ENCODE measurements at regions not wholly inside any gene's neighbourhood (a gene's known extent, or its start where the extent isn't known, plus 50 kb on each side); places are given as distances from the start of the nearest gene placed in this dataset.

GRCh38 chr13:99765869-99766268, 205.7 kb downstream of the ZIC5 start:
- Mint-ChIP-seq H3K36me3 (no peaks in the 10 kb centered on the region), H3K27ac (no peak overlapping the region), H3K4me1 (no peaks in the 10 kb centered on the region), H3K27me3 (ENCODE audit: low read depth in 3 of 3) (peaks cover 0 to 2% (median 1%) of the 10 kb centered on the region in 3 donors), H3K9me3 (peaks cover 29 to 57% (median 47%) of the 10 kb centered on the region in 7 donors), H3K4me3 (no peak overlapping the region)
- no peaks in the 10 kb centered on the region for H3K4me1 ChIP-seq (ENCODE audit: control insufficient read depth in 1 of 2, insufficient read depth in 2 of 2, low read length in 2 of 2)
- peaks cover 30 to 37% of the 10 kb centered on the region in 2 donors for H3K9me3 ChIP-seq (replicated peaks in 1 of 2; ENCODE audit: control insufficient read depth in 1 of 2, insufficient read depth in 1 of 2, low read length in 2 of 2)
- H2AFZ ChIP-seq (ENCODE audit: insufficient read depth, low read depth, low read length, poor library complexity, severe bottlenecking): no peak overlapping the region
- no peak overlapping the region for H3K4me2 ChIP-seq (replicated peaks; ENCODE audit: extremely low read depth, low read length, poor library complexity, severe bottlenecking)
- H3K27ac ChIP-seq (ENCODE audit: low read depth in 1 of 2, low read length in 2 of 2): no peak overlapping the region
- H3K27me3 ChIP-seq (ENCODE audit: control insufficient read depth in 2 of 2, insufficient read depth in 2 of 2, low read length in 2 of 2): no peaks in the 10 kb centered on the region
- whole genome bisulfite sequencing (ENCODE audit: insufficient coverage): no CpG with 5 or more reads among the region's 2 CpGs
- H3K4me3 ChIP-seq (replicated peaks in 1 of 3; ENCODE audit: low read depth in 2 of 3, low read length in 3 of 3): no peak overlapping the region
- TF ChIP-seq, protein P1, sequence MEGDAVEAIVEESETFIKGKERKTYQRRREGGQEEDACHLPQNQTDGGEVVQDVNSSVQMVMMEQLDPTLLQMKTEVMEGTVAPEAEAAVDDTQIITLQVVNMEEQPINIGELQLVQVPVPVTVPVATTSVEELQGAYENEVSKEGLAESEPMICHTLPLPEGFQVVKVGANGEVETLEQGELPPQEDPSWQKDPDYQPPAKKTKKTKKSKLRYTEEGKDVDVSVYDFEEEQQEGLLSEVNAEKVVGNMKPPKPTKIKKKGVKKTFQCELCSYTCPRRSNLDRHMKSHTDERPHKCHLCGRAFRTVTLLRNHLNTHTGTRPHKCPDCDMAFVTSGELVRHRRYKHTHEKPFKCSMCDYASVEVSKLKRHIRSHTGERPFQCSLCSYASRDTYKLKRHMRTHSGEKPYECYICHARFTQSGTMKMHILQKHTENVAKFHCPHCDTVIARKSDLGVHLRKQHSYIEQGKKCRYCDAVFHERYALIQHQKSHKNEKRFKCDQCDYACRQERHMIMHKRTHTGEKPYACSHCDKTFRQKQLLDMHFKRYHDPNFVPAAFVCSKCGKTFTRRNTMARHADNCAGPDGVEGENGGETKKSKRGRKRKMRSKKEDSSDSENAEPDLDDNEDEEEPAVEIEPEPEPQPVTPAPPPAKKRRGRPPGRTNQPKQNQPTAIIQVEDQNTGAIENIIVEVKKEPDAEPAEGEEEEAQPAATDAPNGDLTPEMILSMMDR (IDR thresholded peaks at IDR 0.05): no peak
- H3K9ac ChIP-seq (ENCODE audit: insufficient read depth, low read length, poor library complexity, severe bottlenecking): no peak overlapping the region
- no peak for DNase-seq
- intact Hi-C loops (cut with micrococcal nuclease): no loop called here
- H3K79me2 ChIP-seq (ENCODE audit: insufficient read depth, low read length): no peaks in the 10 kb centered on the region
- H4K20me1 ChIP-seq (ENCODE audit: insufficient read depth, low read length): no peaks in the 10 kb centered on the region
- H3K36me3 ChIP-seq (replicated peaks in 1 of 2; ENCODE audit: control insufficient read depth in 1 of 2, insufficient read depth in 2 of 2, low read length in 2 of 2): no peaks in the 10 kb centered on the region

DNA sequence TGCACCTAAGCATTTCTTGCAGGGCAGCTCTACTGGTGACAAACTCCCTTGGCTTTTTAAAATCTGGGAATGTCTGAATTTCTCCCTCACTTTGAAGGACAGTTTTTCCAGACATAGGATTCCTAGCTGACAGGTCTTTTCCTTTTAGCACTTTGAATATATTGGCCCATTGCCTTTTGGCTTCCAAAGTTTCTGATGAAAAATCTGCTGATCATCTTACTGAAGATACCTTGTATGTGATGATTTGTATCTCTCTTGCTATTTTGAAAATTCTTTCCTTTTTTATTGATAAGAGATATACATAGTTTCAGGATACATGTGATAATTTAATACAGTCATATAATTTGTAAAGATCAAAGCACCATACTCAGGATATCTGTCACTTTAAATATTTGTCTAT, 211.1 kb downstream of the ZIC5 start:
- Histone ChIP-seq H4K20me1 (ENCODE audit: insufficient read depth, low read length) (no peaks in the 10 kb centered on the region), H3K4me2 (replicated peaks; ENCODE audit: extremely low read depth, low read length, poor library complexity, severe bottlenecking) (no peak overlapping the region), H3K79me2 (ENCODE audit: insufficient read depth, low read length) (no peaks in the 10 kb centered on the region), H2AFZ (ENCODE audit: insufficient read depth, low read depth, low read length, poor library complexity, severe bottlenecking) (no peak overlapping the region), H3K36me3 (replicated peaks in 1 of 2; ENCODE audit: control insufficient read depth in 1 of 2, insufficient read depth in 2 of 2, low read length in 2 of 2) (no peaks in the 10 kb centered on the region), H3K27ac (ENCODE audit: low read depth in 1 of 2, low read length in 2 of 2) (no peak overlapping the region), H3K4me1 (ENCODE audit: control insufficient read depth in 1 of 2, insufficient read depth in 2 of 2, low read length in 2 of 2) (no peaks in the 10 kb centered on the region), H3K9ac (ENCODE audit: insufficient read depth, low read length, poor library complexity, severe bottlenecking) (no peak overlapping the region), H3K27me3 (ENCODE audit: control insufficient read depth in 2 of 2, insufficient read depth in 2 of 2, low read length in 2 of 2) (no peaks in the 10 kb centered on the region), H3K4me3 (replicated peaks in 1 of 3; ENCODE audit: low read depth in 2 of 3, low read length in 3 of 3) (no peak overlapping the region), H3K9me3 (replicated peaks in 1 of 2; ENCODE audit: control insufficient read depth in 1 of 2, insufficient read depth in 1 of 2, low read length in 2 of 2) (peaks cover 16 to 22% of the 10 kb centered on the region in 2 donors)
- Mint-ChIP-seq H3K9me3 (peaks cover 10 to 43% (median 29%) of the 10 kb centered on the region in 7 donors), H3K4me1 (no peaks in the 10 kb centered on the region), H3K27me3 (ENCODE audit: low read depth in 3 of 3) (peaks cover 0 to 2% (median 1%) of the 10 kb centered on the region in 3 donors), H3K36me3 (no peaks in the 10 kb centered on the region), H3K4me3 (no peak overlapping the region), H3K27ac (no peak overlapping the region)
- no peak for DNase-seq
- intact Hi-C loops (cut with micrococcal nuclease): no loop called here
- TF ChIP-seq, protein P1 (IDR thresholded peaks at IDR 0.05): no peak
